ENCODE measurements at regions not wholly inside any gene's neighbourhood (a gene's known extent, or its start where the extent isn't known, plus 50 kb on each side); places are given as distances from the start of the nearest gene placed in this dataset.

- TF ChIP-seq CTCF (IDR thresholded peaks at IDR 0.05) = no peak
- TF ChIP-seq EZH2 (IDR thresholded peaks at IDR 0.05) = no peak
- TF ChIP-seq EZH2phosphoT487 (IDR thresholded peaks at IDR 0.05) = no peak
Observed at GRCh38 chr2:4597400-4597799, 894.0 kb downstream of the DCDC2C start.

All from neural progenitor cell (in vitro differentiated cells).